Activated CD4-positive, alpha-beta T cell treated with anti-CD3 and anti-CD28 coated beads, Interleukin-2, Interleukin-6, amounts not matched to agents 100 ng/mL and 50 ng/mL, durations not matched to agents 16 hours and 8 hours (primary cell): ENCODE measurements at regions not wholly inside any gene's neighbourhood (a gene's known extent, or its start where the extent isn't known, plus 50 kb on each side); places are given as distances from the start of the nearest gene placed in this dataset.
"Not testable (repeated sequence)": the region's sequence is repeated elsewhere in the genome, so short reads cannot be mapped to it uniquely, and the experiment has no call there.

Source experiments
- DNase-seq: peaks from one replicate; pipeline ENCODE4 v3.0.0-alpha.2; 2020

DNA sequence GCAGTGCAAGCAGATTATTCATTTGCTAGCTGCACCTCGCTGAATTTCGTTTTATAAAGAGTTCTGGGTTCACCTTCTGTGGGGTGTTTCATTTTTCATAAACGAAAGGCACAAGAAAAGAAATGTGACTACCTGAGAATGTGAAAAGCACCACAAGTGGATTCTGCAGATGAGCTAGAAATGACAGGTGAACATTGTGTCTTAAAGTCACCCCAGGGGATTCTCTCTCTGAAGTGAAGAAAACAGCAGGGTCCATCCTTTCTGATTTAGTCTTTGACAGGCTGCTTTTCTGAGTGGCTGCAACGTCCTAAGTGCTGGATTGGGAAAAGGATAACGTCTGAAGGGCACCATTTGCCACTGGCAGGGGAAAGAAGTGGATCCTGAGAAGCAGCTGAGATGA lies 469.3 kb downstream of the SPATA31D1 start:
- no peak for DNase-seq

GRCh38 chr9:82458296-82458695 lies 469.7 kb downstream of the SPATA31D1 start:
- DNase-seq: no peak

DNA sequence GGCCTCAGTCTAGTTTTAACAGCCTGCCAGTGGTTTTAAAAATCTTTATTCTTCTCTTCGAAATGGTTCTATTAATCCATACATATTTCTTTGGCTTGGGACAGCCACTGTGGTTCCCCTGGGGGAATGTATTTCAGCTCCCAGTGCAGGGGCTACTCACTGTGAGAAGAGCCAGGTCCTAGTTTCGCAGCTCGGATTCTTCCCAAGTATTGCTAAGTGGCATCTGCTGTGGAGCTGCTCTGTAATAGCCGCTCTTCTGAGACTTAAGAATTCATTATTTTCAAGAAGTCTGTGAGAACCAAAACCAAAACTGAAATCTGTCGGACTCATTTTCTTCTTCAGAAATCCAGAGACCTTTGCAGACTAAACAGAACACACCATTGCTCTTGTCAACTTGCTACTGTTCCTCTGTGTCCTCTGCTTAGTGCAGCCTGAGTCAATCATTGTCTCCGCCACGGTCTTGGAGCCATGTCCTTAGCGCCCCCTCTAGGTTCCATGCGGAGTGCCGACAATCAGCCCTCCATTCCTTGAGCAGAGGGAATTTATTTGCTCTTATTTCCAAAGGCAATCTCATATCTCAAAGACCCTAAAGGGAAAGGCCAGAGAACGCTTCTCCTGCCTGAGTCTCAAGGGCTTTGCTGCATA lies 478.2 kb downstream of the SPATA31D1 start:
- DNase-seq: no peak

- DNase-seq: no peak
These were observed 478.9 kb downstream of the SPATA31D1 start for GRCh38 chr9:82467436-82467835.

- no peak for DNase-seq
These were observed 485.7 kb downstream of the SPATA31D1 start for GRCh38 chr9:82474235-82474634.

DNA sequence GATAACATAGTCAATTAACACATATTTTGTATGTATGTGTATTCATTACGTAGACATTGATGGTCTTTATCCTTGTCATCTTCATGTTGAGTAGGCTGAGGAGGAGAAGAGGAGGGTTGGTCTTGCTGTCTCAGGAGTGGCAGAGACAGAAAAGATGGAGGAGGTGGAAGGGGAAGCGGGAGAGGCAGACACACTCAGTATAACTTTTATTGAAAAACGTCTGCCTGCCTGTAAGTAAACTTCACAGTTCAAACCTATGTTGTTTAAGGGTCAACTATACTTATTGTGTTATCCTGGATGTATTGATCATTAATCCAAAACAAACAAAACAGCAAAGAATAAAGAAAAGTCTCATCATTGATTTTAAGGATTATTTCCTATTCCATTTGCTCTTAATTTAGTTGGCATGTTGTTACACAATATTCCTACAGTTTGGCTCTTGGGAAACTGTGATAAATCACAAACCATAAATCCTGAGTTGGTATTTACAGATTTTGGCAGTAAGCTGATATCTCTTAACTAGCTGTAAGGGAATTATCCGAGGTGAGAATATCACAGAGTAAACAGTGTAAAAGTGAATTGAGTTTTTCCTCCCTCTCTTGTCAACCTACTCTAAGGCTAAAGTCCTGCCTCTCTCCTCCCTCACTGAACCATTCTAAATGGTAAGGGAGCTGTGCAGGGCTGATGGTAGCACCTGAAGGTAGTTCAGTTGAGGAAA lies 487.2 kb downstream of the SPATA31D1 start:
- no peak for DNase-seq

DNA sequence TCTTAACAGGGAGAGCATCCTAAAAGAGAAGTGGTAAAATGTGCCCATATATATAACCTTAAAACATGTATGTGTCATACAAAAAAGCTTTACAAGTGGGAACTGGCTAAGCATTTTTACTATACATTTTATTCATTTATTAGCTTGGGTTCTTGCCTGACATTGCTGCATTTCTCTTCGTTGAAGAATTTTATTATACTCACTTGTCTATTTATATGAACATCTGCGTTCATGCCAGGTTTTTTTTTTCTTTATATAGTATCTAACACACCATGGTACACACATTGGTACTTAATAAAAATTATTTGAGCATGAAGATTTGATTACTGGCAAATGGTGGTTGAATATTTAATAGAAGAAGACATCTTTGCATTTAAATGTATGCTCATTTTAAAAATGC lies 492.3 kb downstream of the SPATA31D1 start:
- no peak for DNase-seq

DNA sequence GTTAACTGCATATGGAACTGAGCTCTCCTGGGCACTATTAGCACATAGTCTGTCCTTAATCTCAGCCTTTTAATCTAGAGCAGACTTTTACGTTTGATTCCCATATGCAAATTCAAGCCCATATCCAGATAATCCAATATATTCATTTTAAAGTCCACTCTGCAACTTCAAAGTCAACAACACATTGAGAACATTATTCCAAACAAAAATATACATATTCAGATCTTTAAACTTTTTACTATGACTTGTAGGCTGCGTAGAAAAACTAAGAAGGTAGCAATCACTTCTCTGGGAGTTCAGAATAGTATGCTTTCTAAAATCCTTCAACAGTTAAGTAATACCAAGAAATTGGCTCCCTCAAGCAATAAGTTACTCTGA lies 499.4 kb downstream of the SPATA31D1 start:
- no peak for DNase-seq

GRCh38 chr9:82488313-82489200 lies 500.0 kb downstream of the SPATA31D1 start:
- no peak for DNase-seq

DNA sequence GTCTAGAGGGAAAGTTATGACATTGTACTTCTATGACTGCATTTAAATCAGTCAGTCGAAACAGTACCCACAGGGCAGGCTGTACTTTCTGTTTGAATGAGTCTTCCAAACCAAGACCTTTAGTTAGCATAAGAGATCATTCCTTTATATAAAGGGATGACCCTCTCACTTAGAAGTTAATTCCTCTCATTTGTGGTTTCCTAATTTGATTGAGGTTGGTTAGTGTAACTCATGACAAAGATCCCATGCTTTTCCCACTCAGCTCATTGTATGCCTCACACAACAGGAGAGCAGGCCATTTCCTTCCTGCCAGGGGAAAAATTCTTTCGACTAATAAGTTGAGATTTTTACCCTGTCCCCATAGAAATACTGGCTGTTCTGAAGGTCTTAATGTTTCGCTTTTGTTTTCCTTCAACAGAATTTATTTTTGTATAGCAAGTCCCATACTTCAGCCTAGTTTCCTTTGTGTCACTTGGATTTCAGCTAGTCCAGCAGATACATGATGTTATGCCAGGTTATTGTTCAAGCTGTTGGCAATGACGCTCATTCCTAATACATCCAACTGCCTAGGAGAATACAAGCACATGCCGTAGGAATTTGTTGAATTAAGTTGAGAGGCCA lies 500.7 kb downstream of the SPATA31D1 start:
- DNase-seq: no peak

DNA sequence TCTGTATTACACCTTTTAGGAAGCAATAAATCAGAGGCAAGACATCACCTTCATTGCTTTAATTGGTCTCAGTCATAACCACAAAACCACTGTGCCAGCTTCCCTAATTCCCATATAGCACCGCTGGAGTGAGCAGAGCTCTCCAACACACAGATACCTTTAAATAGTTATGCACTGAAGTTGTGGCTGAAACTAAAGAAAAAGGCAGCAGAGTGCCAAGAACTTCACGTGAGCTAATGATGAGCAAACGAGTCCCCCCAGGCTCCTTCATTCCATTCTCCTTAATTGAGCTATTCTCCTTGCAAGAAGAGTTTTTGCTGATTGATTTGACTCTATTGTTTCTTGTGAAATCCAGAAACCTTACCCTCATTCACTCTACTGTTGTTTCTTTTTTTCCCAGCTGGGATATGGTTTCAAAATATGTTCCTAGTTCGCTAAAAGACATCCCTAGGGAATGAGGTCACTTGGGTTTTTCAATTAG lies 501.5 kb downstream of the SPATA31D1 start:
- DNase-seq: no peak

DNA sequence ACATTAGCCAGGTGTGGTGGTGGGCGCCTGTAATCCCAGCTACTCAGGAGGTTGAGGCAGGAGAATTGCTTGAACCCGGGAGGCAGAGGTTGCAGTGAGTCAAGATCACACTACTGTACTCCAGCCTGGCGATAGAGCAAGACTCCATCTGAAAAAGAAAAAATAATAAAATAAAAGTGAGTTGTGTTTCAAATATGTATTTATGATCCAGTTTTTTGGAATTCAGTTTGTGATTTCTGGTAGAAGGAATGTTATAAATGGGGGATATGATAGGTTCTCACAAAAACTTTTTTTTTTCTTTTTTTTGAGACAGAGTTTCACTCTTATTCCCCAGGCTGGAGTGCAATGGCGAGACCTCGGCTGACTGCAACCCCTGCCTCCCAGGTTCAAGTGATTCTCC lies 502.2 kb downstream of the SPATA31D1 start:
- not testable (repeated sequence) for DNase-seq

DNA sequence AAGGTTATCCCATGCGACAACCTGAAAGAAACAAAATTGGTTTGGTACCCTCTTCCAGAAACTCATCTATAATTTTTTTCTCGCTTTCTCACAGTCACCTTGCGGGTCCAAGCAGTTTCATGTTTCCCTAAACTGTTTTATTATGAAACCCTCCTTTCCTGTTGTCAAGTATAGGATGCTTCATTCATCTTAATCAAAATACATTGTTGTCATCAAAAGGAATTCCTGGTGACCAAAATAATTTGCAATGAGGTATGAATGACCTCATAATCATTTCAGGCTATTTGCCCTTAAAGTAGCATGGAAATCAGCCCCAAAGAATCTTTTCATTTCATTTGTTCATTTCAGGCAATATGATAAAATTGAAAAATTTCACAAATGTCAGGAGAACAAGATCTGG lies 503.0 kb downstream of the SPATA31D1 start:
- DNase-seq: no peak

- DNase-seq: no peak
These were observed 503.7 kb downstream of the SPATA31D1 start for GRCh38 chr9:82492274-82492673.

DNA sequence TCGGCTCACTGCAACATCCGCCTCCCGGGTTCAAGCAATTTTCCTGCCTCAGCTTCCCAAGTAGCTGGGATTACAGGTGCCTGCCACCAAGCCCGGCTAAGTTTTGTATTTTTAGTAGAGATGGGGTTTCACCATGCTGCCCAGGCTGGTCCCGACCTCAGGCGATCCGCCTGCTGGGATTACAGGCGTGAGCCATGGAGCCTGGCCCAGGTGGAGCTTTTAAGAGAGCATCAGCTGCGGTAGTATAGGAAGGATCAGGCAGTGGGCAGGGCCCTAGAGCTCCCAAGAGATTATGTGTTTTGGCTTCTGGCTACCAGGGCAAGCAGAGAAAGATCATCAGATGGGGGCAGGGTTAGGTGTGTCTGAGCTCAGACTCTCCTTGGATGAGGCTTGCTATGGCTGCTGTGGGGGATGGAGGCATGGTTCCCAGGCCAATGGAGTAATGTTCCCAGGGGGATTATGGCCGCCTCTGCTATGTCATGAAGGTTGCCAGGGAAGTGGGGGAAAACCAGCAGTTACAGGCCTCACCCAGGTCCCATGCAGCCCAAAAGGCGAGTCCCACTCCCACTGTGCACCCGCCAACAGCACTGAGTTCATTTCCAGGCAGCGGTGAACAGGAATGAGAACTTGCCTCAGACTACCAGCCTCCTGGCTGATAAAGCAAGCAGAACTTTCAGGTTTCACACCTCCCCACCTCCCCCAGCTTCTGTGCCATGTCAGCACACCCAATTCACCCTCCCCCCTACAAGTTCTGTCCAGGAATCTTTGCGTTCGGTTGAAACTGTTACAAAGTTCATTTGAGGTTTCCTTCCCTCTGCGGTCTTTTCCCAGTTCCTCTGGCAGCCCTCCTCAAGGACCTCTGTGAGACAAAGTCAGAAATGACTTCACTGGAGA lies 507.6 kb downstream of the SPATA31D1 start:
- DNase-seq: no peak

- DNase-seq: no peak
These were observed 510.2 kb downstream of the SPATA31D1 start for GRCh38 chr9:82498541-82499317.

GRCh38 chr9:82499337-82499736 lies 510.8 kb downstream of the SPATA31D1 start:
- no peak for DNase-seq

GRCh38 chr9:82504620-82505019 lies 516.0 kb downstream of the SPATA31D1 start:
- DNase-seq: no peak

DNA sequence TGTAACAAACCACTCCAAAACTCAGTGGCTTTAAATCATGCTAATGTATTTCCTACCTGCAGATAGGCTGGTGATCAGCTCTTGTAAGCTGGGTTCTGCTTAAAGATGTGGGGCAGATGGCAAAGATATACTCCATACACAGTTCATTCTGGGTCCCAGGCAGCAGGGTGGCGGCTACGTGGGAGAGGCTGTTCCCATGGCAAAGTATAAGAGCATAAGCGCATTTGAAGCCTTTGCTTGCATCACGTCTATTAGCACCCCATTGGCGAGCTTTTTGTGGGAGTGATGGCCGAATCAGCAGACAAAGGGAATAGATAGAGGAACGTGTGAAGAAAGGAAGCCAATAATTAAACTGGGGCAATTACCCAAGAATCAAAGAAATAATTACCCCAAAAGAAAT lies 523.1 kb downstream of the SPATA31D1 start:
- DNase-seq: no peak

DNA sequence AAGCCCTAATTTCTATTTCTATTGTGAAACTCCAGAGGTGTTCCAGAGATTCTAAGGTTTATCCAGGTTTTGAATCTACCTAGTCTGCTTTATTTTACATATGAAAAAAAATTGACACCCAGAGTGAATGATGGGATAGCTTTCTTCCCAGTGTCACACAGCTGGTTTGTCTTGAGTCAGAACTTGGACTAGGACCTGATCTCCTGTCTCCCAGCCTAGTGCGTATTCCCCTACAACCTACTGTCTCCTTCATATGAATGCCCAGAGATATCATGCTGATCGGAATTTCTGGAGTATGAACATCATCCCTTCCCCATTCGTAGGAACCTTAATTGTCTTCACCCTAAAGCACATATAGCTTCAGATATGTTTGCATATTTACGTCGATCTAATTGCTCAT lies 524.2 kb downstream of the SPATA31D1 start:
- DNase-seq: no peak

GRCh38 chr9:82513242-82513751 lies 524.7 kb downstream of the SPATA31D1 start:
- DNase-seq: no peak
